Endodermal cell (in vitro differentiated cells): ENCODE measurements at regions not wholly inside any gene's neighbourhood (a gene's known extent, or its start where the extent isn't known, plus 50 kb on each side); places are given as distances from the start of the nearest gene placed in this dataset.

Source experiments
- DNase-seq: peaks from one replicate; pipeline ENCODE4 v3.0.0-alpha.2; 2017
- H3K27ac ChIP-seq: 2 replicates; pipeline ENCODE4 v1.5.1; 2013; ENCODE audit warnings: mild to moderate bottlenecking, low read depth, low read length, moderate library complexity
- H3K27me3 ChIP-seq: 2 replicates; pipeline ENCODE4 v1.6.1; 2013; ENCODE audit warnings: mild to moderate bottlenecking, low read length, moderate library complexity; ENCODE audit not compliant: insufficient read depth, control insufficient read depth, poor library complexity, severe bottlenecking
- H3K36me3 ChIP-seq: 2 replicates; pipeline ENCODE4 v1.7.0; 2013; ENCODE audit warnings: mild to moderate bottlenecking, low read length, moderate library complexity; ENCODE audit not compliant: control insufficient read depth, insufficient read depth
- H3K4me1 ChIP-seq: one replicate; pipeline ENCODE4 v1.7.0; 2013; ENCODE audit warnings: low read length; ENCODE audit not compliant: control insufficient read depth, insufficient read depth
- H3K4me3 ChIP-seq: 2 replicates; pipeline ENCODE4 v1.5.1; 2013; ENCODE audit warnings: mild to moderate bottlenecking, low read length, moderate library complexity
- H3K9ac ChIP-seq: 2 replicates; pipeline ENCODE4 v1.6.1; 2013; ENCODE audit warnings: mild to moderate bottlenecking, low read length, moderate library complexity; ENCODE audit not compliant: poor library complexity, severe bottlenecking; ENCODE audit errors: extremely low read depth
- H3K9me3 ChIP-seq: 2 replicates; pipeline ENCODE4 v1.6.1; 2013; ENCODE audit warnings: mild to moderate bottlenecking, low read length, moderate library complexity; ENCODE audit not compliant: control insufficient read depth
- H3K27ac Mint-ChIP-seq: 2 replicates; pipeline ENCODE4 v1.8.0; 2020; ENCODE audit warnings: mixed read lengths
- H3K27me3 Mint-ChIP-seq: 2 replicates; pipeline ENCODE4 v1.8.0; 2021; ENCODE audit warnings: mild to moderate bottlenecking, mixed read lengths; ENCODE audit not compliant: insufficient read depth
- H3K36me3 Mint-ChIP-seq: 2 replicates; pipeline ENCODE4 v1.8.0; 2020; ENCODE audit warnings: low read depth, mixed read lengths
- H3K4me1 Mint-ChIP-seq: 2 replicates; pipeline ENCODE4 v1.8.0; 2020; ENCODE audit warnings: mixed read lengths
- H3K4me3 Mint-ChIP-seq: 2 replicates; pipeline ENCODE4 v1.8.0; 2020; ENCODE audit warnings: mild to moderate bottlenecking, moderate library complexity, mixed read lengths
- H3K9me3 Mint-ChIP-seq: 2 replicates; pipeline ENCODE4 v1.8.0; 2020; ENCODE audit warnings: mild to moderate bottlenecking, mixed read lengths
- WGBS, 2 experiments: methylation state at CpG; one replicate each; pipeline versions ENCODE4 v1.1.5 to v1.1.7; 2013; ENCODE audit warnings: missing lambda C conversion rate in 2 of 2, mixed read lengths in 1 of 2; ENCODE audit not compliant: insufficient coverage in 1 of 2, insufficient read length in 1 of 2; 5-methylcytosine and 5-hydroxymethylcytosine counted together
- TF ChIP-seq, protein P1 (sequence below): fragments of 200-600 bp; sonication (generic); conservative IDR thresholded peaks from 2 replicates; pipeline ENCODE4 v1.5.0; 2021; ENCODE audit warnings: antibody characterized with exemption, mild to moderate bottlenecking

DNA sequence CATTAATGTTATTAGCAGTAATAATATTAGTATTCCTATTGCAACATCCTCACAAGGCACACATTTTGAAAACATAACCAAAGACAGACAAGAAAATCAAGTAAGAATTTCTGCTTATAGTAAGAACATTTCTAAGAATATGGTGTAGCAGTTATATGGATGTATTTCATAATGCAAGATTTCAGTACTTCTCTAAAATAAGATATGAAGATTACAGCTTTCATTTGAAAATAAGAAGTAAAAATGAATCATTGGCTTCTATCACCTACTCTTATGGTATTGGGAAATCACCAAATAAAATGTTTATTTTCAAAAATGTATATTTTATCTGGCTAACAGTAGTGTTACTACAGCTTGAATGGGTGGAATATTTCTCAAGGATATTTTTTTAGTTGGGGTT, 103.8 kb upstream of the USP25 start:
- no peak overlapping the region for H3K27ac Mint-ChIP-seq
- Histone ChIP-seq H3K27ac (no peak overlapping the region), H3K9ac (no peak overlapping the region), H3K4me3 (no peak overlapping the region), H3K36me3 (no peaks in the 10 kb centered on the region), H3K4me1 (peaks cover 10% of the 10 kb centered on the region), H3K9me3 (no peaks in the 10 kb centered on the region), H3K27me3 (no peaks in the 10 kb centered on the region)
- peaks cover 19% of the 10 kb centered on the region for H3K4me1 Mint-ChIP-seq
- DNase-seq = no peak
- H3K9me3 Mint-ChIP-seq = no peaks in the 10 kb centered on the region
- no peaks in the 10 kb centered on the region for H3K36me3 Mint-ChIP-seq
- TF ChIP-seq, protein P1, sequence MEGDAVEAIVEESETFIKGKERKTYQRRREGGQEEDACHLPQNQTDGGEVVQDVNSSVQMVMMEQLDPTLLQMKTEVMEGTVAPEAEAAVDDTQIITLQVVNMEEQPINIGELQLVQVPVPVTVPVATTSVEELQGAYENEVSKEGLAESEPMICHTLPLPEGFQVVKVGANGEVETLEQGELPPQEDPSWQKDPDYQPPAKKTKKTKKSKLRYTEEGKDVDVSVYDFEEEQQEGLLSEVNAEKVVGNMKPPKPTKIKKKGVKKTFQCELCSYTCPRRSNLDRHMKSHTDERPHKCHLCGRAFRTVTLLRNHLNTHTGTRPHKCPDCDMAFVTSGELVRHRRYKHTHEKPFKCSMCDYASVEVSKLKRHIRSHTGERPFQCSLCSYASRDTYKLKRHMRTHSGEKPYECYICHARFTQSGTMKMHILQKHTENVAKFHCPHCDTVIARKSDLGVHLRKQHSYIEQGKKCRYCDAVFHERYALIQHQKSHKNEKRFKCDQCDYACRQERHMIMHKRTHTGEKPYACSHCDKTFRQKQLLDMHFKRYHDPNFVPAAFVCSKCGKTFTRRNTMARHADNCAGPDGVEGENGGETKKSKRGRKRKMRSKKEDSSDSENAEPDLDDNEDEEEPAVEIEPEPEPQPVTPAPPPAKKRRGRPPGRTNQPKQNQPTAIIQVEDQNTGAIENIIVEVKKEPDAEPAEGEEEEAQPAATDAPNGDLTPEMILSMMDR = no peak
- H3K27me3 Mint-ChIP-seq = no peaks in the 10 kb centered on the region
- H3K4me3 Mint-ChIP-seq = no peak overlapping the region

DNA sequence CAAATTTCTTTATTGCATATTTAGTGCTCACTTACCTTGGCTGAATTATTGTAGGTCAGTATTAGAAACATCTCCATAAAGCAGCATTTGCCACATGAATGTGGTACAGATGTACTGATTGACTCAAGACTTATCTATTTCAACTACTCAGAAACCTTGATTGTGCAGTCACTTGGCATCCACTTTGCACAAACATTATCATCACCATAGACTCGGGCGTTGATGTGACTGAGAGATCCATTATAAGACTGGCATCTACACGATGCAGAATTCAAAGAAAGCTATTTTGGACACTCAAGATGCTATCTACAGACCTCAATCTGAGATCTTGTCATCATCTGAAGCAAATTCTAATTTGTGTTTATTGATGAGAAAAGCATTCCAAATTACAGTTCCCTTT, 102.8 kb upstream of the USP25 start:
- H3K36me3 ChIP-seq = no peaks in the 10 kb centered on the region
- peaks cover 10% of the 10 kb centered on the region for H3K4me1 ChIP-seq
- H3K9me3 Mint-ChIP-seq = no peaks in the 10 kb centered on the region
- no peak overlapping the region for H3K4me3 Mint-ChIP-seq
- no peaks in the 10 kb centered on the region for H3K36me3 Mint-ChIP-seq
- H3K4me1 Mint-ChIP-seq = peaks cover 19% of the 10 kb centered on the region
- H3K27me3 ChIP-seq = no peaks in the 10 kb centered on the region
- H3K27ac ChIP-seq = no peak overlapping the region
- H3K27ac Mint-ChIP-seq = no peak overlapping the region
- 87 to 100% methylated on average over 2 to 3 of the region's 3 CpGs for WGBS, 2 experiments
- H3K4me3 ChIP-seq = no peak overlapping the region
- H3K9me3 ChIP-seq = no peaks in the 10 kb centered on the region
- TF ChIP-seq, protein P1 = no peak
- H3K27me3 Mint-ChIP-seq = no peaks in the 10 kb centered on the region
- DNase-seq = no peak
- no peak overlapping the region for H3K9ac ChIP-seq

DNA sequence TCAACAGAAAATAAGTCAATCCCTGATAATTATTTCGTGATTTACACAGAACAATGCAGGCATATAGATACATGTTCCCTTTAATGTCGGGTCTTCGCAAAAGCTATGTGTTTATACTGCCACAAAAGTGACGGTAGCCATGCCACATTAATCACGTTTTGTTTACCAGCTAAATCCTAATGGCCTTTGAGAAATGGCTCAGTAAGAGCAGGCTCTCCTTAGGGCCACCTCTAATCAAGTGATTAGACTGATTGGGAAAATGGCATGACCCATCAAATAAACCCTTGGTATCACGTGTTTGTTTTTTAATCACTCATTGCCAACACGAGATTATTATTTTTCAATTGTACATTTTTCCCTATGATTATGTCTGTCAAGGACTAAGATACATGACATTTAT, 102.0 kb upstream of the USP25 start:
- Histone ChIP-seq H3K9me3 (no peaks in the 10 kb centered on the region), H3K27ac (no peak overlapping the region), H3K27me3 (no peaks in the 10 kb centered on the region), H3K4me3 (no peak overlapping the region), H3K4me1 (peaks cover 10% of the 10 kb centered on the region), H3K36me3 (no peaks in the 10 kb centered on the region), H3K9ac (no peak overlapping the region)
- no peak for DNase-seq
- Mint-ChIP-seq H3K9me3 (no peaks in the 10 kb centered on the region), H3K27ac (no peak overlapping the region), H3K4me1 (peaks cover 19% of the 10 kb centered on the region), H3K36me3 (no peaks in the 10 kb centered on the region), H3K4me3 (no peak overlapping the region), H3K27me3 (no peaks in the 10 kb centered on the region)
- 83 to 91% methylated on average over 6 to 7 of the region's 7 CpGs for WGBS, 2 experiments
- TF ChIP-seq, protein P1 = no peak
